B cell (primary cell): ENCODE measurements at regions not wholly inside any gene's neighbourhood (a gene's known extent, or its start where the extent isn't known, plus 50 kb on each side); places are given as distances from the start of the nearest gene placed in this dataset.

Experiments
- ATAC-seq: fragments of 200-7000 bp; cut with Tn5 transposase; one replicate; pipeline ENCODE4 v1.10.0; 2021; ENCODE audit warnings: low read depth, mild to moderate bottlenecking, moderate number of reproducible peaks, moderate library complexity
- CTCF ChIA-PET: fragments of 350-600 bp; sonication (Branson Sonifier 250); formaldehyde crosslinking; loops from one replicate; lab custom pipeline; 2021; ENCODE audit warnings: antibody characterized with exemption, inconsistent platforms; lab: Charles Lee
- POLR2A ChIA-PET: fragments of 350-600 bp; sonication (Branson Sonifier 250); formaldehyde crosslinking; loops from one replicate; lab custom pipeline; 2021; ENCODE audit warnings: antibody characterized with exemption; lab: Charles Lee
- DNase-seq: peaks from one replicate; pipeline ENCODE4 v3.0.0; 2013
- H2AFZ ChIP-seq: 2 replicates; pipeline ENCODE4 v1.6.1; 2012; ENCODE audit warnings: mild to moderate bottlenecking, low read depth, low read length; ENCODE audit not compliant: insufficient read depth, poor library complexity, severe bottlenecking
- H3K27ac ChIP-seq, 2 donors: 1 replicate in 1 of 2; 2 replicates in 1 of 2; pipeline ENCODE4 v1.5.1; 2012 to 2013; ENCODE audit warnings: low read length in 2 of 2, mild to moderate bottlenecking in 2 of 2, moderate library complexity in 1 of 2
- H3K27me3 ChIP-seq, 4 experiments: fragments of 200-600 bp in 1 of 4; sonication (generic) in 1 of 4; replicated peaks in 1 of 4; 1 replicate in 2 of 4; 2 replicates in 2 of 4; pipeline versions ENCODE4 v1.6.1 to v1.7.0; 2013 to 2016; ENCODE audit warnings: low read length in 3 of 4, mild to moderate bottlenecking in 2 of 4, mixed read lengths in 1 of 4, moderate library complexity in 1 of 4; ENCODE audit not compliant: insufficient read depth in 4 of 4, control insufficient read depth in 3 of 4; ENCODE audit errors: control extremely low read depth in 1 of 4
- H3K36me3 ChIP-seq, 2 experiments: replicated peaks in 1 of 2; 1 replicate in 1 of 2; 2 replicates in 1 of 2; pipeline versions ENCODE4 v1.6.1 to v1.7.1; 2013; ENCODE audit warnings: low read length in 1 of 2; ENCODE audit not compliant: insufficient read depth in 2 of 2, control insufficient read depth in 1 of 2; ENCODE audit errors: control extremely low read depth in 1 of 2, extremely low read depth in 1 of 2
- H3K4me1 ChIP-seq, 2 donors: fragments of 200-600 bp in 1 of 2; sonication (generic) in 1 of 2; 1 replicate in 1 of 2; 2 replicates in 1 of 2; pipeline versions ENCODE4 v1.5.1 to v1.6.1; 2013 to 2017; ENCODE audit warnings: low read length in 2 of 2; ENCODE audit not compliant: control insufficient read depth in 2 of 2, insufficient read depth in 2 of 2
- H3K4me2 ChIP-seq: replicated peaks from 2 replicates; pipeline ENCODE3; 2012; ENCODE audit warnings: mild to moderate bottlenecking, low read depth, low read length; ENCODE audit not compliant: poor library complexity, severe bottlenecking
- H3K4me3 ChIP-seq, 5 experiments: fragments of 200-600 bp in 1 of 5; sonication (generic) in 1 of 5; 1 replicate in 3 of 5; 2 replicates in 2 of 5; pipeline versions ENCODE4 v1.5.1 to v1.7.0; 2011 to 2016; ENCODE audit warnings: low read length in 4 of 5, mild to moderate bottlenecking in 4 of 5, low read depth in 2 of 5, control low read depth in 1 of 5, moderate library complexity in 1 of 5; ENCODE audit not compliant: insufficient read depth in 1 of 5; ENCODE audit errors: control extremely low read depth in 1 of 5, extremely low read depth in 1 of 5
- H3K79me2 ChIP-seq: fragments of 200-600 bp; sonication (generic); one replicate; pipeline ENCODE4 v1.6.0; 2016; ENCODE audit warnings: low read length; ENCODE audit not compliant: control insufficient read depth, insufficient read depth
- H3K9ac ChIP-seq: fragments of 200-600 bp; sonication (generic); 2 replicates; pipeline ENCODE4 v1.6.1; 2017; ENCODE audit warnings: mild to moderate bottlenecking, low read length, moderate library complexity
- H3K9me3 ChIP-seq, 3 donors: one replicate each; pipeline versions ENCODE4 v1.6.1 to v1.7.1; 2013; ENCODE audit warnings: low read length in 2 of 3; ENCODE audit not compliant: control insufficient read depth in 2 of 3, insufficient read depth in 1 of 3; ENCODE audit errors: control extremely low read depth in 1 of 3
- H4K20me1 ChIP-seq: 2 replicates; pipeline ENCODE4 v1.6.0; 2012; ENCODE audit warnings: mild to moderate bottlenecking, low read length; ENCODE audit not compliant: insufficient read depth, control insufficient read depth, poor library complexity, severe bottlenecking
- H3K27ac Mint-ChIP-seq: one replicate; pipeline ENCODE4 v1.8.0; 2021; ENCODE audit warnings: mixed read lengths
- H3K27me3 Mint-ChIP-seq: one replicate; pipeline ENCODE4 v1.8.0; 2021; ENCODE audit warnings: mixed read lengths
- H3K4me1 Mint-ChIP-seq: one replicate; pipeline ENCODE4 v1.8.0; 2021; ENCODE audit warnings: mixed read lengths
- H3K4me3 Mint-ChIP-seq: one replicate; pipeline ENCODE4 v1.8.0; 2021; ENCODE audit warnings: mixed read lengths
- H3K9me3 Mint-ChIP-seq: one replicate; pipeline ENCODE4 v1.8.0; 2022; ENCODE audit warnings: mixed read lengths; ENCODE audit not compliant: insufficient read depth
- CTCF ChIP-seq: fragments of 200-600 bp; IDR thresholded peaks from one replicate; pipeline ENCODE4 v1.8.0; 2022; ENCODE audit warnings: antibody characterized with exemption, mild to moderate bottlenecking
- EZH2 ChIP-seq: IDR thresholded peaks from 2 replicates; pipeline ENCODE4 v1.6.1; 2012; ENCODE audit warnings: borderline replicate concordance, low read depth, mild to moderate bottlenecking, moderate library complexity, low read length; ENCODE audit not compliant: insufficient read depth, poor library complexity, severe bottlenecking
- WGBS: methylation state at CpG from one replicate; pipeline ENCODE4 v1.1.5; 2013; ENCODE audit warnings: missing lambda C conversion rate; ENCODE audit not compliant: insufficient coverage; 5-methylcytosine and 5-hydroxymethylcytosine counted together
- intact Hi-C: fragments of 100-400 bp; cut with micrococcal nuclease; formaldehyde crosslinking; loops from one replicate; pipeline ENCODE4 v1.10.0; 2022

GRCh38 chr2:187842315-187842714, 288.1 kb upstream of the TFPI start:
- H3K4me1 ChIP-seq, result no peaks in the 10 kb centered on the region
- H3K9me3 ChIP-seq, result no peaks in the 10 kb centered on the region
- no peaks in the 10 kb centered on the region for H3K4me1 Mint-ChIP-seq
- H3K4me3 ChIP-seq, result no peak overlapping the region
- H3K9me3 Mint-ChIP-seq, result no peaks in the 10 kb centered on the region
- H4K20me1 ChIP-seq, result no peaks in the 10 kb centered on the region
- WGBS, result no CpG with 5 or more reads among the region's 4 CpGs
- no peak overlapping the region for H3K27ac Mint-ChIP-seq
- DNase-seq (no peak), ATAC-seq (no peak)
- H3K9ac ChIP-seq, result no peak overlapping the region
- TF ChIP-seq EZH2 (no peak), CTCF (no peak)
- no peaks in the 10 kb centered on the region for H3K27me3 Mint-ChIP-seq
- H3K79me2 ChIP-seq, result no peaks in the 10 kb centered on the region
- no peak overlapping the region for H3K27ac ChIP-seq
- no peak overlapping the region for H2AFZ ChIP-seq
- H3K27me3 ChIP-seq, result no peaks in the 10 kb centered on the region
- POLR2A ChIA-PET, result no interaction called here
- H3K4me2 ChIP-seq, result no peak overlapping the region
- H3K36me3 ChIP-seq, result no peaks in the 10 kb centered on the region
- intact Hi-C loops, result no loop called here
- CTCF ChIA-PET, result interaction anchor here (1.4 kb wide), 1 partner anchor 343 kb away, joined by 4 read pairs; no protein-coding TSS in a partner anchor
- H3K4me3 Mint-ChIP-seq, result no peak overlapping the region

- Histone ChIP-seq H3K9me3 (no peaks in the 10 kb centered on the region), H3K27ac (no peak overlapping the region), H3K79me2 (no peaks in the 10 kb centered on the region), H3K36me3 (no peaks in the 10 kb centered on the region), H4K20me1 (no peaks in the 10 kb centered on the region), H3K4me2 (no peak overlapping the region), H3K4me3 (no peak overlapping the region), H2AFZ (no peak overlapping the region), H3K9ac (no peak overlapping the region), H3K4me1 (no peaks in the 10 kb centered on the region), H3K27me3 (no peaks in the 10 kb centered on the region)
- no peak for ATAC-seq
- TF ChIP-seq EZH2 (no peak), CTCF (no peak)
- WGBS, result 57% methylated on average over 3 of the region's 8 CpGs
- Mint-ChIP-seq H3K9me3 (no peaks in the 10 kb centered on the region), H3K4me1 (no peaks in the 10 kb centered on the region), H3K27ac (no peak overlapping the region), H3K27me3 (no peaks in the 10 kb centered on the region), H3K4me3 (no peak overlapping the region)
- intact Hi-C loops, result no loop called here
- ChIA-PET POLR2A (no interaction called here), CTCF (interaction anchor here (1.4 kb wide), 1 partner anchor 344 kb away, joined by 4 read pairs; no protein-coding TSS in a partner anchor)
- no peak for DNase-seq
Measured at GRCh38 chr2:187842978-187843847, 289.0 kb upstream of the TFPI start.
